Tibial nerve (tissue), 4 donors: ENCODE measurements at regions not wholly inside any gene's neighbourhood (a gene's known extent, or its start where the extent isn't known, plus 50 kb on each side); places are given as distances from the start of the nearest gene placed in this dataset.

Experiments
- DNase-seq, 2 donors: peaks; one replicate each; pipeline ENCODE4 v3.0.0-alpha.2; 2019; ENCODE audit warnings: low spot score in 2 of 2
- H3K27ac ChIP-seq, 4 donors: fragments of 200-600 bp; sonication (generic) in 3 of 4; one replicate each; pipeline ENCODE4 v1.5.1; 2017 to 2019; ENCODE audit warnings: mild to moderate bottlenecking in 1 of 4
- H3K27me3 ChIP-seq, 2 donors: fragments of 200-600 bp; sonication (generic) in 1 of 2; one replicate each; pipeline versions ENCODE4 v1.5.1 to v1.6.0; 2017 to 2019
- H3K36me3 ChIP-seq, 3 donors: fragments of 200-600 bp; sonication (generic); one replicate each; pipeline ENCODE4 v1.5.1; 2018 to 2019
- H3K4me1 ChIP-seq, 4 donors: fragments of 200-600 bp; sonication (generic) in 3 of 4; one replicate each; pipeline ENCODE4 v1.5.1; 2017 to 2019
- H3K4me3 ChIP-seq, 4 donors: fragments of 200-600 bp; sonication (generic) in 3 of 4; one replicate each; pipeline ENCODE4 v1.5.1; 2017 to 2019; ENCODE audit warnings: mild to moderate bottlenecking in 1 of 4, moderate library complexity in 1 of 4
- H3K9me3 ChIP-seq, 4 donors: fragments of 200-600 bp; sonication (generic) in 3 of 4; one replicate each; pipeline ENCODE4 v1.5.1; 2017 to 2019
- EP300 ChIP-seq, 2 donors: sonication (generic); formaldehyde crosslinking; IDR thresholded peaks; one replicate each; pipeline ENCODE4 v1.6.1; 2017; ENCODE audit warnings: antibody characterized with exemption in 2 of 2, mild to moderate bottlenecking in 1 of 2
- POLR2A ChIP-seq, 2 donors: fragments of 450-650 bp; IDR thresholded peaks; one replicate each; pipeline ENCODE4 v1.6.1; 2017; ENCODE audit warnings: antibody characterized with exemption in 2 of 2, mild to moderate bottlenecking in 2 of 2, moderate library complexity in 2 of 2
- WGBS, 2 donors: methylation state at CpG; one replicate each; pipeline ENCODE4 v1.1.5; 2018; 5-methylcytosine and 5-hydroxymethylcytosine counted together
- TF ChIP-seq, protein P1 (sequence below), 5 experiments: fragments of 200-600 bp in 3 of 5; fragments of 450-650 bp in 2 of 5; sonication (generic) in 3 of 5; IDR thresholded peaks; one replicate each; pipeline ENCODE4 v1.5.1; 2016 to 2019; ENCODE audit warnings: antibody characterized with exemption in 5 of 5, mild to moderate bottlenecking in 3 of 5, moderate library complexity in 2 of 5

DNA sequence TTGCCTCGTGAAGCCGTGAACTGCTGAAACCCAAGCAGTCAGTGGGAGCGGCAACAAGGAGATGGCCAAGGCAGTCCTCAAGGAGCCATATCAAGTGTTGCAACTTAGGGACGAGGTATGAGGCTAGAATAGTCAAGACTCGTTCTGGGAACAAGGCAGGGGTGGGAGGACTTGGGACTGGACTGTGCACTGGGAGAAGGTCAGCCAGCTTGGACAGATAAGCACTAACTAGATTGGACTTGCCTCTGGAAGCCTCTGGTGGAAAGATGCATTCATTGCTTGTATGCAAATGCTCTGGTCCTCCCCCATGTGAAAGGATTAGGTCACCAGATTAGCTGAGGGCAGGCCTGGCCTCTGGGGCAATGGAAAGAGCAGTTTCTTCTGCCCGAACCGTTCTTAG lies 123.3 kb upstream of the CTNNB1 start:
- Histone ChIP-seq H3K27me3 (no peaks in the 10 kb centered on the region), H3K4me3 (no peak overlapping the region), H3K9me3 (no peaks in the 10 kb centered on the region), H3K27ac (no peak overlapping the region), H3K4me1 (no peaks in the 10 kb centered on the region), H3K36me3 (no peaks in the 10 kb centered on the region)
- 46 to 49% methylated on average over 7 of the region's 7 CpGs for WGBS, 2 donors
- TF ChIP-seq, protein P1, sequence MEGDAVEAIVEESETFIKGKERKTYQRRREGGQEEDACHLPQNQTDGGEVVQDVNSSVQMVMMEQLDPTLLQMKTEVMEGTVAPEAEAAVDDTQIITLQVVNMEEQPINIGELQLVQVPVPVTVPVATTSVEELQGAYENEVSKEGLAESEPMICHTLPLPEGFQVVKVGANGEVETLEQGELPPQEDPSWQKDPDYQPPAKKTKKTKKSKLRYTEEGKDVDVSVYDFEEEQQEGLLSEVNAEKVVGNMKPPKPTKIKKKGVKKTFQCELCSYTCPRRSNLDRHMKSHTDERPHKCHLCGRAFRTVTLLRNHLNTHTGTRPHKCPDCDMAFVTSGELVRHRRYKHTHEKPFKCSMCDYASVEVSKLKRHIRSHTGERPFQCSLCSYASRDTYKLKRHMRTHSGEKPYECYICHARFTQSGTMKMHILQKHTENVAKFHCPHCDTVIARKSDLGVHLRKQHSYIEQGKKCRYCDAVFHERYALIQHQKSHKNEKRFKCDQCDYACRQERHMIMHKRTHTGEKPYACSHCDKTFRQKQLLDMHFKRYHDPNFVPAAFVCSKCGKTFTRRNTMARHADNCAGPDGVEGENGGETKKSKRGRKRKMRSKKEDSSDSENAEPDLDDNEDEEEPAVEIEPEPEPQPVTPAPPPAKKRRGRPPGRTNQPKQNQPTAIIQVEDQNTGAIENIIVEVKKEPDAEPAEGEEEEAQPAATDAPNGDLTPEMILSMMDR (IDR thresholded peaks at IDR 0.05), result no peak
- peak in 1 of 2 donors; percentile 24 for TF ChIP-seq EP300 (IDR thresholded peaks at IDR 0.05)
- DNase-seq, result peak in 1 of 2 donors; percentile 18

DNA sequence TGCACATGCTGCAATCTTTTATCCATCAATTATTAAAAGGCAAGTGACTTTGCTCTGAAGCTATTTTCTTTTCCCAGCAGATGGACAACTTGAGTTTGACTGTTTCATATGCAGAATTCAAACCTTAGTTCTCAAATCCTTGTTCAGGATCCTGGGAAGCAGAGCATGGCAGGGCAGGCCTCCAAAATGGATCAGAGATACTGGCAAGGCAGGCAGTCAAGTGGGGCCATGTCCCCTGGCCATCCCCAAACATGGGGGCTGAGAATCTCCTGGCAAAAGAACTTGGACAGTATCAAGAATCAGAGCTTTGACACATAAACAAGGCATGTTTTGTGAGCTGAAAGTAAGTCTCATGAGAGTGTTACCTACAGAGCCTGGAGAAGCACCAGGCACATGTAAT lies 122.9 kb upstream of the CTNNB1 start:
- Histone ChIP-seq H3K4me3 (no peak overlapping the region), H3K4me1 (no peaks in the 10 kb centered on the region), H3K9me3 (no peaks in the 10 kb centered on the region), H3K36me3 (no peaks in the 10 kb centered on the region), H3K27me3 (no peaks in the 10 kb centered on the region), H3K27ac (no peak overlapping the region)
- TF ChIP-seq, protein P1 (IDR thresholded peaks at IDR 0.05), result no peak
- TF ChIP-seq POLR2A (IDR thresholded peaks at IDR 0.05) (no peak), EP300 (IDR thresholded peaks at IDR 0.05) (no peak)
- no peak for DNase-seq

DNA sequence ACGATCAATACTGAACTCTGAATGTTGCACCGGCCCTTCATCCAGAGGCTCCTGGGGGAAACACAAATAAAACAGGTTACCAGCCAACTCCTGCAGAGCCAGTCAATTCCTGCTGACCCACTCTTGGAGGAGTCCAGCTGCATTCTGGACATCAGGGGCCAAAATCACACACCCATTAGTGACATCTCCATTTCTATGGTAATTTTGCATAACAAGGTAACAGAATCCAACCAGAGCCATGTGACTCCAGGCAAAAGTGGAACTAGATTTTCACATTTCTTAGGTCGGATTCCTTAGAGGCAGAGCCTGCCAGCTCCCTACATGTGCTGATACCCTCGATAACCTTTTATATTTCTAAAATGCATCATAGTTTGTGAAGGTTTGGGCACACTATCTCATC lies 119.2 kb upstream of the CTNNB1 start:
- WGBS, 2 donors, result 76 to 85% methylated on average over 4 of the region's 4 CpGs
- DNase-seq, result no peak
- H3K9me3 ChIP-seq, result no peaks in the 10 kb centered on the region
- no peaks in the 10 kb centered on the region for H3K36me3 ChIP-seq
- H3K4me3 ChIP-seq, result no peak overlapping the region
- TF ChIP-seq EP300 (IDR thresholded peaks at IDR 0.05), result no peak
- no peak for TF ChIP-seq POLR2A (IDR thresholded peaks at IDR 0.05)
- TF ChIP-seq, protein P1 (IDR thresholded peaks at IDR 0.05), result no peak
- H3K4me1 ChIP-seq, result no peaks in the 10 kb centered on the region
- H3K27me3 ChIP-seq, result no peaks in the 10 kb centered on the region
- H3K27ac ChIP-seq, result no peak overlapping the region

DNA sequence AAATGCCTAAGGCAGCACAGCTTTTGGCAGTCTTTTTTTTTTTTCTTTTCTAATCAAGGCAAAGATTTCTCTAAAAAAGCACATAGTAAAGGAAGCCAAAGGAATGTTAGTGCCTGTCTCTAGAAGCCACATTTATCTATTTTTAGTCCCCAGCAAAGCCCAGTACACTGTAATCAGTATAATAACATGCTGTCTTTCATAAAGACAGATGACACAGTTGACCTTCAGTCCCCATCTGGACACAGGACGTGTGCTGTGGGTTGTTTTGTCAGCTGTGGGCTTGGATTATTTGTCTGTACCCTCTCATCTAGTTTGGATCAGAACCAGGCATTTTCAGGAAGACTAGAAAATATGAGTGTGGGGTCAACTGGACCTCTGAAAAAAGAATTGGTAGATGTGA lies 110.4 kb upstream of the CTNNB1 start:
- H3K27ac ChIP-seq, result no peak overlapping the region
- no peaks in the 10 kb centered on the region for H3K36me3 ChIP-seq
- WGBS, 2 donors, result 29 to 45% methylated on average over 1 of the region's 1 CpG
- no peaks in the 10 kb centered on the region for H3K27me3 ChIP-seq
- no peak for DNase-seq
- TF ChIP-seq POLR2A (IDR thresholded peaks at IDR 0.05), result no peak
- no peak for TF ChIP-seq EP300 (IDR thresholded peaks at IDR 0.05)
- TF ChIP-seq, protein P1 (IDR thresholded peaks at IDR 0.05), result no peak
- no peaks in the 10 kb centered on the region for H3K9me3 ChIP-seq
- no peaks in the 10 kb centered on the region for H3K4me1 ChIP-seq
- H3K4me3 ChIP-seq, result no peak overlapping the region

DNA sequence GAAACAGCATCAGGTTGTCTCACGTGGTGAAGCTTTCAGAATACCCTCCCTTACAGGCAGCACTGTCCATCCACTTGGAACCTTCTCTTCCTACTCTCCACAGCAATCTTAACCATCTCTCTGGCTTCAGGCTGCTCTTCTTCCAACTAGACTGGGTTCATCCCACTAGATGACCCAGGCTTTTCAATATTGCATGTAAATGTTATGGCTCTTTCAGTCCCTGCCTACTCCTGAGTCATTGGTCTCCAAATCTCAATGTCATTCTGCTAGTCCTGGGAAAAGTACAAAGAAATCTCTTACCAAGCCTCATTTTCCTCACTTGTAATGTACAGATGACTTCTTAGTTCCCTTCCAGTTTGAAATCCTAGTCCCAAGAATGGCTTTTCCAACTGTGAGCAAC lies 109.7 kb upstream of the CTNNB1 start:
- 78 to 94% methylated on average over 1 of the region's 1 CpG for WGBS, 2 donors
- no peak for TF ChIP-seq EP300 (IDR thresholded peaks at IDR 0.05)
- TF ChIP-seq, protein P1 (IDR thresholded peaks at IDR 0.05), result no peak
- TF ChIP-seq POLR2A (IDR thresholded peaks at IDR 0.05), result no peak
- H3K27me3 ChIP-seq, result no peaks in the 10 kb centered on the region

More for the DNA sequence above, 109.7 kb upstream of the CTNNB1 start:
- no peaks in the 10 kb centered on the region for H3K36me3 ChIP-seq
- H3K27ac ChIP-seq, result no peak overlapping the region
- no peak for DNase-seq
- no peak overlapping the region for H3K4me3 ChIP-seq
- no peaks in the 10 kb centered on the region for H3K9me3 ChIP-seq
- no peaks in the 10 kb centered on the region for H3K4me1 ChIP-seq
